ENCODE measurements at regions not wholly inside any gene's neighbourhood (a gene's known extent, or its start where the extent isn't known, plus 50 kb on each side); places are given as distances from the start of the nearest gene placed in this dataset.

DNA sequence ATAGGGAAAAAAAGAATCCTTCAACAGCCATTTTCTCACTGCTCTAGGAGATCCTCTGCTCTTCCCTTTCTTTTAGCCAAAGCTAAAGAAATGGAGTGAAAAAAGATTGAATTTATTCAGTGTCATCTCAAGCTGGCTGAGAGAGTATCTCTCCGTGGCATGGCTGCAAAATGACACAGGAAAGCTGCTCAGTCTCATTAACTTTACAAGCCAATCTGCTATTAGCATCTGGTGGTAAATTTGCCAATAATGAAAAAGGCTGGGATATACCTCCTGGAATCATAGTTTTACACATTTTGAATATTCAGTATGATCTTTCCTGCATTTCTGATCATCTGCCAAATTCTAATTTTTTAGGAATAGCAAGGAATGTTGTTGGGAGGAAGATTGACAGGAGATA is 176.8 kb upstream of the CHRM3 start:
- H3K27ac Mint-ChIP-seq = no peak overlapping the region
- H3K4me1 Mint-ChIP-seq = no peaks in the 10 kb centered on the region
- H3K9me3 ChIP-seq (ENCODE audit: control extremely low read depth in 1 of 3, control insufficient read depth in 2 of 3, insufficient read depth in 1 of 3, low read length in 2 of 3) = peaks cover 0 to 8% (median 0%) of the 10 kb centered on the region in 3 donors
- ATAC-seq (ENCODE audit: low read depth) (no peak), DNase-seq (no peak)
- WGBS (ENCODE audit: insufficient coverage) = no CpG with 5 or more reads among the region's 1 CpG
- no peak overlapping the region for H2AFZ ChIP-seq (ENCODE audit: insufficient read depth, low read depth, low read length, poor library complexity, severe bottlenecking)
- no peak overlapping the region for H3K9ac ChIP-seq (ENCODE audit: low read length)
- no peak for TF ChIP-seq EZH2 (IDR thresholded peaks at IDR 0.05; ENCODE audit: borderline replicate concordance, insufficient read depth, low read depth, low read length, poor library complexity, severe bottlenecking)
- TF ChIP-seq, protein P1, sequence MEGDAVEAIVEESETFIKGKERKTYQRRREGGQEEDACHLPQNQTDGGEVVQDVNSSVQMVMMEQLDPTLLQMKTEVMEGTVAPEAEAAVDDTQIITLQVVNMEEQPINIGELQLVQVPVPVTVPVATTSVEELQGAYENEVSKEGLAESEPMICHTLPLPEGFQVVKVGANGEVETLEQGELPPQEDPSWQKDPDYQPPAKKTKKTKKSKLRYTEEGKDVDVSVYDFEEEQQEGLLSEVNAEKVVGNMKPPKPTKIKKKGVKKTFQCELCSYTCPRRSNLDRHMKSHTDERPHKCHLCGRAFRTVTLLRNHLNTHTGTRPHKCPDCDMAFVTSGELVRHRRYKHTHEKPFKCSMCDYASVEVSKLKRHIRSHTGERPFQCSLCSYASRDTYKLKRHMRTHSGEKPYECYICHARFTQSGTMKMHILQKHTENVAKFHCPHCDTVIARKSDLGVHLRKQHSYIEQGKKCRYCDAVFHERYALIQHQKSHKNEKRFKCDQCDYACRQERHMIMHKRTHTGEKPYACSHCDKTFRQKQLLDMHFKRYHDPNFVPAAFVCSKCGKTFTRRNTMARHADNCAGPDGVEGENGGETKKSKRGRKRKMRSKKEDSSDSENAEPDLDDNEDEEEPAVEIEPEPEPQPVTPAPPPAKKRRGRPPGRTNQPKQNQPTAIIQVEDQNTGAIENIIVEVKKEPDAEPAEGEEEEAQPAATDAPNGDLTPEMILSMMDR (IDR thresholded peaks at IDR 0.05) = no peak
- POLR2A ChIA-PET = no interaction called here
- no peaks in the 10 kb centered on the region for H3K9me3 Mint-ChIP-seq (ENCODE audit: insufficient read depth)
- no peaks in the 10 kb centered on the region for H3K27me3 Mint-ChIP-seq
- H3K79me2 ChIP-seq (ENCODE audit: control insufficient read depth, insufficient read depth, low read length) = no peaks in the 10 kb centered on the region
- no peaks in the 10 kb centered on the region for H3K36me3 ChIP-seq (replicated peaks in 1 of 2; ENCODE audit: control extremely low read depth in 1 of 2, control insufficient read depth in 1 of 2, extremely low read depth in 1 of 2, insufficient read depth in 2 of 2, low read length in 1 of 2)
- H3K27ac ChIP-seq (ENCODE audit: low read length in 2 of 2) = no peak overlapping the region
- CTCF ChIA-PET = no interaction called here
- H4K20me1 ChIP-seq (ENCODE audit: control insufficient read depth, insufficient read depth, low read length, poor library complexity, severe bottlenecking) = no peaks in the 10 kb centered on the region
- H3K4me2 ChIP-seq (replicated peaks; ENCODE audit: low read depth, low read length, poor library complexity, severe bottlenecking) = no peak overlapping the region
- no peaks in the 10 kb centered on the region for H3K27me3 ChIP-seq (replicated peaks in 1 of 4; ENCODE audit: control extremely low read depth in 1 of 4, control insufficient read depth in 3 of 4, insufficient read depth in 4 of 4, low read length in 3 of 4)
- H3K4me3 ChIP-seq (ENCODE audit: control extremely low read depth in 1 of 5, extremely low read depth in 1 of 5, insufficient read depth in 1 of 5, low read depth in 2 of 5, low read length in 4 of 5) = no peak overlapping the region
- intact Hi-C loops (cut with micrococcal nuclease) = no loop called here
- no peak overlapping the region for H3K4me3 Mint-ChIP-seq
- H3K4me1 ChIP-seq (ENCODE audit: control insufficient read depth in 2 of 2, insufficient read depth in 2 of 2, low read length in 2 of 2) = no peaks in the 10 kb centered on the region

DNA sequence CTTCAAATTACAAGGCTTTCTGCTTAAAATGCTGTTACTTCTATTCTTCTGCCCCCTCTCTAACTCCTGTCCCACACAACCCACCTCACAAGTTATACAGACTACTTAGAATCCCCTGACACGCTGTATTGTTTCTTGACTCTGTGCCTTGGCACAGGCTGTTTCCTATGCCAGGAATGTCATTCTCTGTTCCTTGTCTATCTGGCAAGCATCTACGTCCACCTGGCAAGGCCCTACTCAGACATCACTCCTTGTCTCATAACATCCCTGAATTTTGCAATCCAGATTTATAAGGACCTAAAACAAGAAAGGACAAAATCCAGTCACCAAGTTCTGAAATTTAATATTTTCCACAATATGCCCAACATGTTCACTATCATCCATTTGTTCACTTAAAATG is 182.0 kb upstream of the CHRM3 start:
- H3K4me2 ChIP-seq (replicated peaks; ENCODE audit: low read depth, low read length, poor library complexity, severe bottlenecking) = no peak overlapping the region
- no peaks in the 10 kb centered on the region for H3K4me1 ChIP-seq (ENCODE audit: control insufficient read depth in 2 of 2, insufficient read depth in 2 of 2, low read length in 2 of 2)
- no peaks in the 10 kb centered on the region for H3K36me3 ChIP-seq (replicated peaks in 1 of 2; ENCODE audit: control extremely low read depth in 1 of 2, control insufficient read depth in 1 of 2, extremely low read depth in 1 of 2, insufficient read depth in 2 of 2, low read length in 1 of 2)
- ATAC-seq (ENCODE audit: low read depth) = no peak
- no peak overlapping the region for H3K27ac ChIP-seq (ENCODE audit: low read length in 2 of 2)
- no peaks in the 10 kb centered on the region for H3K4me1 Mint-ChIP-seq
- peaks cover 3% of the 10 kb centered on the region for H3K9me3 Mint-ChIP-seq (ENCODE audit: insufficient read depth)
- no peak for DNase-seq
- H2AFZ ChIP-seq (ENCODE audit: insufficient read depth, low read depth, low read length, poor library complexity, severe bottlenecking) = no peak overlapping the region
- ChIA-PET CTCF (no interaction called here), POLR2A (no interaction called here)
- peaks cover 0 to 11% (median 0%) of the 10 kb centered on the region in 3 donors for H3K9me3 ChIP-seq (ENCODE audit: control extremely low read depth in 1 of 3, control insufficient read depth in 2 of 3, insufficient read depth in 1 of 3, low read length in 2 of 3)
- no peak overlapping the region for H3K27ac Mint-ChIP-seq
- no peaks in the 10 kb centered on the region for H3K79me2 ChIP-seq (ENCODE audit: control insufficient read depth, insufficient read depth, low read length)
- no peaks in the 10 kb centered on the region for H3K27me3 Mint-ChIP-seq
- no peak overlapping the region for H3K4me3 Mint-ChIP-seq
- intact Hi-C loops (cut with micrococcal nuclease) = no loop called here
- no peak overlapping the region for H3K4me3 ChIP-seq (ENCODE audit: control extremely low read depth in 1 of 5, extremely low read depth in 1 of 5, insufficient read depth in 1 of 5, low read depth in 2 of 5, low read length in 4 of 5)
- 92% methylated on average over 2 of the region's 2 CpGs for WGBS (ENCODE audit: insufficient coverage)
- no peak overlapping the region for H3K9ac ChIP-seq (ENCODE audit: low read length)
- TF ChIP-seq, protein P1 (IDR thresholded peaks at IDR 0.05) = no peak
- TF ChIP-seq EZH2 (IDR thresholded peaks at IDR 0.05; ENCODE audit: borderline replicate concordance, insufficient read depth, low read depth, low read length, poor library complexity, severe bottlenecking) = no peak
- no peaks in the 10 kb centered on the region for H3K27me3 ChIP-seq (replicated peaks in 1 of 4; ENCODE audit: control extremely low read depth in 1 of 4, control insufficient read depth in 3 of 4, insufficient read depth in 4 of 4, low read length in 3 of 4)
- H4K20me1 ChIP-seq (ENCODE audit: control insufficient read depth, insufficient read depth, low read length, poor library complexity, severe bottlenecking) = no peaks in the 10 kb centered on the region

Data from B cell (primary cell).